ENCODE measurements at regions not wholly inside any gene's neighbourhood (a gene's known extent, or its start where the extent isn't known, plus 50 kb on each side); places are given as distances from the start of the nearest gene placed in this dataset.
"Not testable (repeated sequence)": the region's sequence is repeated elsewhere in the genome, so short reads cannot be mapped to it uniquely, and the experiment has no call there.

- POLR2A ChIA-PET: no interaction called here
- CTCF ChIA-PET: no interaction called here
Observed at GRCh38 chr20:4484379-4484997, 201.8 kb upstream of the PRNP start.

GRCh38 chr20:4483961-4484360 lies 202.3 kb upstream of the PRNP start:
- ChIA-PET CTCF (no interaction called here), POLR2A (no interaction called here)

GRCh38 chr20:4483486-4483885 lies 202.8 kb upstream of the PRNP start:
- POLR2A ChIA-PET: no interaction called here
- CTCF ChIA-PET: no interaction called here

GRCh38 chr20:4480104-4480503 lies 206.2 kb upstream of the PRNP start:
- ChIA-PET POLR2A (no interaction called here), CTCF (interaction anchor here (0.7 kb wide), 1 partner anchor 754 kb away, joined by 3 read pairs; no protein-coding TSS in a partner anchor)

GRCh38 chr20:4476903-4477500 lies 209.3 kb upstream of the PRNP start:
- POLR2A ChIA-PET: no interaction called here
- CTCF ChIA-PET: no interaction called here

GRCh38 chr20:4472906-4473305 lies 213.3 kb upstream of the PRNP start:
- POLR2A ChIA-PET: no interaction called here

GRCh38 chr20:4471221-4471620 lies 215.0 kb upstream of the PRNP start:
- ChIA-PET POLR2A (no interaction called here), CTCF (no interaction called here)

More at GRCh38 chr20:4472906-4473305, 213.3 kb upstream of the PRNP start:
- CTCF ChIA-PET: no interaction called here

- POLR2A ChIA-PET: no interaction called here
- CTCF ChIA-PET: no interaction called here
Observed at GRCh38 chr20:4470375-4470774, 215.9 kb upstream of the PRNP start.

GRCh38 chr20:4469910-4470309 lies 216.3 kb upstream of the PRNP start:
- ChIA-PET POLR2A (no interaction called here), CTCF (no interaction called here)

GRCh38 chr20:4468114-4468513 lies 218.1 kb upstream of the PRNP start:
- POLR2A ChIA-PET: no interaction called here
- CTCF ChIA-PET: no interaction called here

- POLR2A ChIA-PET: no interaction called here
Observed at GRCh38 chr20:4465855-4466545, 216.9 kb upstream of the ADRA1D start.

GRCh38 chr20:4465212-4465611 lies 216.1 kb upstream of the ADRA1D start:
- ChIA-PET CTCF (no interaction called here), POLR2A (no interaction called here)

More at GRCh38 chr20:4465855-4466545, 216.9 kb upstream of the ADRA1D start:
- CTCF ChIA-PET: no interaction called here

GRCh38 chr20:4462801-4463200 lies 213.7 kb upstream of the ADRA1D start:
- POLR2A ChIA-PET: not testable (repeated sequence)

GRCh38 chr20:4459081-4459480 lies 210.0 kb upstream of the ADRA1D start:
- CTCF ChIA-PET: no interaction called here
- POLR2A ChIA-PET: no interaction called here

More at GRCh38 chr20:4462801-4463200, 213.7 kb upstream of the ADRA1D start:
- CTCF ChIA-PET: not testable (repeated sequence)

GRCh38 chr20:4457566-4458543 lies 208.8 kb upstream of the ADRA1D start:
- ChIA-PET CTCF (no interaction called here), POLR2A (no interaction called here)

GRCh38 chr20:4455996-4456395 lies 206.9 kb upstream of the ADRA1D start:
- POLR2A ChIA-PET: no interaction called here
- CTCF ChIA-PET: no interaction called here

GRCh38 chr20:4455301-4455701 lies 206.2 kb upstream of the ADRA1D start:
- ChIA-PET POLR2A (no interaction called here), CTCF (no interaction called here)

GRCh38 chr20:4454111-4454510 lies 205.0 kb upstream of the ADRA1D start:
- POLR2A ChIA-PET: no interaction called here
- CTCF ChIA-PET: no interaction called here

GRCh38 chr20:4453359-4453758 lies 204.3 kb upstream of the ADRA1D start:
- CTCF ChIA-PET: no interaction called here
- POLR2A ChIA-PET: no interaction called here

GRCh38 chr20:4451487-4452081 lies 202.5 kb upstream of the ADRA1D start:
- CTCF ChIA-PET: no interaction called here
- POLR2A ChIA-PET: no interaction called here
